SJSA1 (cell line): ENCODE measurements at regions not wholly inside any gene's neighbourhood (a gene's known extent, or its start where the extent isn't known, plus 50 kb on each side); places are given as distances from the start of the nearest gene placed in this dataset.

Experiments
- DNase-seq, 2 experiments: peaks; one replicate each; pipeline ENCODE4 v3.0.0-alpha.2; 2015 to 2020; ENCODE audit warnings: low spot score in 2 of 2, low read depth in 1 of 2
- H3K27ac ChIP-seq: fragments of 250-450 bp; sonication (Bioruptor Pico); 2 replicates; pipeline ENCODE4 v1.5.1; 2020; ENCODE audit warnings: mild to moderate bottlenecking, moderate library complexity
- H3K27me3 ChIP-seq: fragments of 250-450 bp; sonication (Bioruptor Pico); replicated peaks from 2 replicates; pipeline ENCODE4 v1.5.1; 2020; ENCODE audit warnings: mild to moderate bottlenecking, moderate library complexity
- H3K36me3 ChIP-seq: fragments of 250-450 bp; sonication (Bioruptor Pico); 2 replicates; pipeline ENCODE4 v1.5.1; 2020; ENCODE audit warnings: mild to moderate bottlenecking
- H3K4me1 ChIP-seq: fragments of 250-450 bp; sonication (Bioruptor Pico); replicated peaks from 2 replicates; pipeline ENCODE4 v1.6.1; 2021; ENCODE audit warnings: mild to moderate bottlenecking
- H3K4me3 ChIP-seq: fragments of 250-450 bp; sonication (Bioruptor Pico); 2 replicates; pipeline ENCODE4 v1.5.1; 2020; ENCODE audit warnings: mild to moderate bottlenecking
- H3K9me3 ChIP-seq: fragments of 250-450 bp; sonication (Bioruptor Pico); replicated peaks from 2 replicates; pipeline ENCODE4 v1.5.1; 2020; ENCODE audit warnings: mild to moderate bottlenecking

GRCh38 chr10:128808921-128809440 lies 658.1 kb upstream of the MGMT start:
- no peaks in the 10 kb centered on the region for H3K27me3 ChIP-seq
- no peak for DNase-seq
- no peaks in the 10 kb centered on the region for H3K36me3 ChIP-seq
- H3K4me1 ChIP-seq: no peaks in the 10 kb centered on the region
- no peak overlapping the region for H3K4me3 ChIP-seq
- H3K27ac ChIP-seq: no peak overlapping the region
- H3K9me3 ChIP-seq: peaks cover 17% of the 10 kb centered on the region

GRCh38 chr10:128811511-128811910 lies 655.5 kb upstream of the MGMT start:
- Histone ChIP-seq H3K27me3 (no peaks in the 10 kb centered on the region), H3K4me3 (no peak overlapping the region), H3K4me1 (no peaks in the 10 kb centered on the region), H3K36me3 (no peaks in the 10 kb centered on the region), H3K27ac (no peak overlapping the region), H3K9me3 (peaks cover 16% of the 10 kb centered on the region)
- no peak for DNase-seq

GRCh38 chr10:128812000-128812399 lies 655.0 kb upstream of the MGMT start:
- Histone ChIP-seq H3K4me1 (no peaks in the 10 kb centered on the region), H3K9me3 (peaks cover 17% of the 10 kb centered on the region), H3K36me3 (no peaks in the 10 kb centered on the region), H3K4me3 (no peak overlapping the region), H3K27ac (no peak overlapping the region), H3K27me3 (no peaks in the 10 kb centered on the region)
- DNase-seq: no peak

GRCh38 chr10:128813574-128813973 lies 653.5 kb upstream of the MGMT start:
- Histone ChIP-seq H3K9me3 (peaks cover 22% of the 10 kb centered on the region), H3K4me3 (no peak overlapping the region), H3K27ac (no peak overlapping the region), H3K36me3 (no peaks in the 10 kb centered on the region), H3K4me1 (no peaks in the 10 kb centered on the region), H3K27me3 (no peaks in the 10 kb centered on the region)
- DNase-seq: no peak

GRCh38 chr10:128814024-128814423 lies 653.0 kb upstream of the MGMT start:
- Histone ChIP-seq H3K27me3 (no peaks in the 10 kb centered on the region), H3K36me3 (no peaks in the 10 kb centered on the region), H3K4me1 (no peaks in the 10 kb centered on the region), H3K27ac (no peak overlapping the region), H3K9me3 (peaks cover 20% of the 10 kb centered on the region), H3K4me3 (no peak overlapping the region)
- no peak for DNase-seq

- H3K4me3 ChIP-seq: no peak overlapping the region
- no peaks in the 10 kb centered on the region for H3K36me3 ChIP-seq
- H3K27me3 ChIP-seq: no peaks in the 10 kb centered on the region
- no peaks in the 10 kb centered on the region for H3K4me1 ChIP-seq
- peaks cover 17% of the 10 kb centered on the region for H3K9me3 ChIP-seq
- H3K27ac ChIP-seq: no peak overlapping the region
- DNase-seq: no peak
Measured at GRCh38 chr10:128814782-128815181, 652.3 kb upstream of the MGMT start.

GRCh38 chr10:128816726-128817125 lies 650.3 kb upstream of the MGMT start:
- Histone ChIP-seq H3K4me1 (no peaks in the 10 kb centered on the region), H3K4me3 (no peak overlapping the region), H3K27me3 (no peaks in the 10 kb centered on the region), H3K36me3 (no peaks in the 10 kb centered on the region), H3K9me3 (peaks cover 17% of the 10 kb centered on the region), H3K27ac (no peak overlapping the region)
- DNase-seq: no peak

GRCh38 chr10:128817636-128818035 lies 649.4 kb upstream of the MGMT start:
- Histone ChIP-seq H3K27me3 (no peaks in the 10 kb centered on the region), H3K4me1 (no peaks in the 10 kb centered on the region), H3K27ac (no peak overlapping the region), H3K4me3 (no peak overlapping the region), H3K36me3 (no peaks in the 10 kb centered on the region), H3K9me3 (peaks cover 17% of the 10 kb centered on the region)
- no peak for DNase-seq

GRCh38 chr10:128820663-128821062 lies 646.4 kb upstream of the MGMT start:
- no peak overlapping the region for H3K27ac ChIP-seq
- H3K36me3 ChIP-seq: no peaks in the 10 kb centered on the region
- no peaks in the 10 kb centered on the region for H3K4me1 ChIP-seq
- no peak for DNase-seq
- no peaks in the 10 kb centered on the region for H3K27me3 ChIP-seq
- H3K9me3 ChIP-seq: peaks cover 16% of the 10 kb centered on the region; the same call in 1 of the 2 replicates
- no peak overlapping the region for H3K4me3 ChIP-seq

GRCh38 chr10:128823201-128823600 lies 643.8 kb upstream of the MGMT start:
- DNase-seq: no peak
- no peak overlapping the region for H3K27ac ChIP-seq
- no peaks in the 10 kb centered on the region for H3K4me1 ChIP-seq
- H3K27me3 ChIP-seq: no peaks in the 10 kb centered on the region
- no peak overlapping the region for H3K4me3 ChIP-seq
- H3K36me3 ChIP-seq: no peaks in the 10 kb centered on the region
- H3K9me3 ChIP-seq: peaks cover 8% of the 10 kb centered on the region; the same call in 1 of the 2 replicates

- Histone ChIP-seq H3K27ac (no peak overlapping the region), H3K36me3 (no peaks in the 10 kb centered on the region), H3K27me3 (no peaks in the 10 kb centered on the region), H3K4me3 (no peak overlapping the region), H3K4me1 (no peaks in the 10 kb centered on the region), H3K9me3 (peaks cover 5% of the 10 kb centered on the region; the same call in 1 of the 2 replicates)
- DNase-seq: no peak
Measured at GRCh38 chr10:128825626-128826025, 641.4 kb upstream of the MGMT start.

GRCh38 chr10:128833671-128834070 lies 633.4 kb upstream of the MGMT start:
- Histone ChIP-seq H3K27ac (no peak overlapping the region), H3K4me3 (no peak overlapping the region), H3K27me3 (no peaks in the 10 kb centered on the region), H3K36me3 (no peaks in the 10 kb centered on the region), H3K4me1 (no peaks in the 10 kb centered on the region), H3K9me3 (peaks cover 7% of the 10 kb centered on the region; the same call in 1 of the 2 replicates)
- no peak for DNase-seq

GRCh38 chr10:128835361-128835760 lies 631.7 kb upstream of the MGMT start:
- Histone ChIP-seq H3K36me3 (no peaks in the 10 kb centered on the region), H3K27ac (no peak overlapping the region), H3K4me3 (no peak overlapping the region), H3K4me1 (no peaks in the 10 kb centered on the region), H3K27me3 (no peaks in the 10 kb centered on the region), H3K9me3 (peaks cover 7% of the 10 kb centered on the region; the same call in 1 of the 2 replicates)
- DNase-seq: no peak

- H3K9me3 ChIP-seq: peaks cover 7% of the 10 kb centered on the region; the same call in 1 of the 2 replicates
- no peak overlapping the region for H3K27ac ChIP-seq
- H3K4me1 ChIP-seq: no peaks in the 10 kb centered on the region
- no peak overlapping the region for H3K4me3 ChIP-seq
- no peaks in the 10 kb centered on the region for H3K27me3 ChIP-seq
- H3K36me3 ChIP-seq: no peaks in the 10 kb centered on the region
- DNase-seq: no peak
Measured at GRCh38 chr10:128837478-128837877, 629.6 kb upstream of the MGMT start.

- no peaks in the 10 kb centered on the region for H3K4me1 ChIP-seq
Measured at GRCh38 chr10:128839134-128839533, 627.9 kb upstream of the MGMT start.

More at GRCh38 chr10:128839134-128839533, 627.9 kb upstream of the MGMT start:
- peaks cover 7% of the 10 kb centered on the region; the same call in 1 of the 2 replicates for H3K9me3 ChIP-seq
- no peaks in the 10 kb centered on the region for H3K27me3 ChIP-seq
- H3K27ac ChIP-seq: no peak overlapping the region
- H3K4me3 ChIP-seq: no peak overlapping the region
- H3K36me3 ChIP-seq: no peaks in the 10 kb centered on the region
- DNase-seq: no peak
